HG03175 (cell line): ENCODE measurements at regions not wholly inside any gene's neighbourhood (a gene's known extent, or its start where the extent isn't known, plus 50 kb on each side); places are given as distances from the start of the nearest gene placed in this dataset.

ENCODE experiments used
- ATAC-seq: cut with Tn5 transposase; IDR thresholded peaks from one replicate; pipeline ENCODE4 v1.9.1; 2021; ENCODE audit warnings: mild to moderate bottlenecking, moderate library complexity; ENCODE audit not compliant: unreplicated experiment

GRCh38 chr12:41936333-41936732 lies 208.3 kb downstream of the GXYLT1 start:
- no peak for ATAC-seq

GRCh38 chr12:41935911-41936310 lies 208.8 kb downstream of the GXYLT1 start:
- no peak for ATAC-seq

GRCh38 chr12:41932470-41932991 lies 212.1 kb downstream of the GXYLT1 start:
- ATAC-seq, result no peak

- ATAC-seq, result no peak
Observed at GRCh38 chr12:41930866-41931437, 213.7 kb downstream of the GXYLT1 start.

GRCh38 chr12:41924111-41924510 lies 220.6 kb downstream of the GXYLT1 start:
- ATAC-seq, result no peak

- ATAC-seq, result no peak
Observed at GRCh38 chr12:41923351-41923750, 221.3 kb downstream of the GXYLT1 start.

GRCh38 chr12:41920355-41920754 lies 224.3 kb downstream of the GXYLT1 start:
- no peak for ATAC-seq

- no peak for ATAC-seq
Observed at GRCh38 chr12:41919526-41920261, 225.0 kb downstream of the GXYLT1 start.

GRCh38 chr12:41919048-41919447 lies 225.6 kb downstream of the GXYLT1 start:
- ATAC-seq, result no peak

GRCh38 chr12:41917938-41918341 lies 226.7 kb downstream of the GXYLT1 start:
- no peak for ATAC-seq

- ATAC-seq, result no peak
Observed at GRCh38 chr12:41917181-41917580, 227.5 kb downstream of the GXYLT1 start.

GRCh38 chr12:41910578-41911320 lies 233.9 kb downstream of the GXYLT1 start:
- no peak for ATAC-seq

- ATAC-seq, result no peak
Observed at GRCh38 chr12:41908206-41908605, 236.5 kb downstream of the GXYLT1 start.

GRCh38 chr12:41907550-41907949 lies 237.1 kb downstream of the GXYLT1 start:
- ATAC-seq, result no peak

- ATAC-seq, result no peak
Observed at GRCh38 chr12:41907021-41907420, 237.7 kb downstream of the GXYLT1 start.

- no peak for ATAC-seq
Observed at GRCh38 chr12:41905759-41906297, 238.8 kb downstream of the GXYLT1 start.

- no peak for ATAC-seq
Observed at GRCh38 chr12:41905073-41905758, 239.5 kb downstream of the GXYLT1 start.

GRCh38 chr12:41904041-41904440 lies 240.6 kb downstream of the GXYLT1 start:
- no peak for ATAC-seq

- no peak for ATAC-seq
Observed at GRCh38 chr12:41903014-41903708, 241.5 kb downstream of the GXYLT1 start.

- ATAC-seq, result no peak
Observed at GRCh38 chr12:41899577-41899976, 245.1 kb downstream of the GXYLT1 start.
